Sigmoid colon (tissue), 6 donors: ENCODE measurements at regions not wholly inside any gene's neighbourhood (a gene's known extent, or its start where the extent isn't known, plus 50 kb on each side); places are given as distances from the start of the nearest gene placed in this dataset.

Source experiments
- DNase-seq: peaks from one replicate; pipeline ENCODE4 v3.0.0-alpha.2; 2019
- H3K27ac ChIP-seq, 4 donors: fragments of 200-600 bp; sonication (generic); one replicate each; pipeline ENCODE4 v1.5.1; 2016 to 2019; ENCODE audit warnings: mild to moderate bottlenecking in 1 of 4
- H3K27me3 ChIP-seq, 3 donors: fragments of 200-600 bp; sonication (generic); one replicate each; pipeline ENCODE4 v1.5.1; 2019; ENCODE audit warnings: mild to moderate bottlenecking in 1 of 3
- H3K36me3 ChIP-seq, 4 donors: fragments of 200-600 bp; sonication (generic); one replicate each; pipeline ENCODE4 v1.5.1; 2016 to 2019
- H3K4me1 ChIP-seq, 4 donors: fragments of 200-600 bp; sonication (generic); one replicate each; pipeline ENCODE4 v1.5.1; 2017 to 2019
- H3K4me3 ChIP-seq, 4 donors: fragments of 200-600 bp; sonication (generic); one replicate each; pipeline ENCODE4 v1.5.1; 2017 to 2019; ENCODE audit warnings: mild to moderate bottlenecking in 2 of 4, moderate library complexity in 1 of 4
- H3K9me3 ChIP-seq, 4 donors: fragments of 200-600 bp in 3 of 4; sonication (generic) in 3 of 4; one replicate each; pipeline versions ENCODE4 v1.5.1 to v1.6.1; 2013 to 2019
- EP300 ChIP-seq, 4 donors: sonication (generic); formaldehyde crosslinking; IDR thresholded peaks; one replicate each; pipeline ENCODE4 v1.6.1; 2017; ENCODE audit warnings: antibody characterized with exemption in 4 of 4
- POLR2A ChIP-seq, 2 donors: fragments of 450-650 bp; IDR thresholded peaks; one replicate each; pipeline ENCODE4 v1.6.1; 2016; ENCODE audit warnings: antibody characterized with exemption in 2 of 2, mild to moderate bottlenecking in 2 of 2, moderate library complexity in 2 of 2
- POLR2AphosphoS5 ChIP-seq, 4 donors: sonication (generic); formaldehyde crosslinking; IDR thresholded peaks; one replicate each; pipeline ENCODE4 v1.6.1; 2017; ENCODE audit warnings: antibody characterized with exemption in 4 of 4
- WGBS, 2 donors: extraction: QIAGEN DNeasy Blood & Tissue Kit; methylation state at CpG; one replicate each; pipeline ENCODE4 v1.1.7; 2013; 5-methylcytosine and 5-hydroxymethylcytosine counted together
- intact Hi-C: fragments of 100-400 bp; cut with DNase I; formaldehyde crosslinking; loops from one replicate; pipeline ENCODE4 v1.15.1; 2023
- TF ChIP-seq, protein P1 (sequence below), 4 experiments: fragments of 450-650 bp in 3 of 4; fragments of 200-600 bp in 1 of 4; IDR thresholded peaks; one replicate each; pipeline ENCODE4 v1.5.1; 2016 to 2019; ENCODE audit warnings: antibody characterized with exemption in 4 of 4, mild to moderate bottlenecking in 3 of 4, moderate library complexity in 2 of 4
- donor health status: healthy with polysubstance abuse.
- donor health status: healthy.

DNA sequence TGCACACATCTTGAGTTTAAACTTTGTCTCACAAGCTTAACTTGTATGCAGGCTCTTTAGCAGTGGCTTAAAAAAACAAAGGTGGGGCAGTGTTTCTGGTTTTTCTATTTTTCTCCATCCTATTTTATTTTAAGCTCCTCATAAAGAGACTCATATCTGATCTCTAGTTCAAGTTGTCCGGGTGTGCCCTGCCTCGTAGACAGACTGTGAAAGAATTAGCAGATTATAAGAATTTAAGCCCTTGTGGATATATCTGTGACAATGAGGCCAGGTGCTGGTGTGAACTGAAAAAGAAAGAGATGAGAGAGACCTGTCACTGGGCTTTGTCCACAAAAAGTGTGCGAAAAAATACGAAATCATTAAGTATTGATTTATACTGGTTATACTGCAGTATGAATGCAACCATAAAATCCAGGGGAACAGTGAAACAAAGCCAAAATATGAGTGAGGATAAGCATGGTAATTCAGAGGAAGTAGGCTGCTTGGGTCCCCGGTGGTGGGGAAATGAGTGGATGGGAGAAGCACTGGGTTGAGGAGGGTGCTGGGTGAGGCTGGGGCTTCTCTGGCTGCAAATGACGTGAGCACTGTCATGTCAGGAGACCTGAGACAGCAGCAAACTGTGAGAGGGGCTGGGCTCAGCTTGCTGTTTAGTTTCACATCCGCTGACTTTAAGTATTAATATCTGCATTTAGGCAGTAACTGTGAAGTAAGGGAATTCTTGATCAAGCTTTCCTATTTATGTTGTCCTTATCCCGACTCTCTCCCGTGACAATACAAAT lies 179.7 kb upstream of the ANKRD55 start:
- Histone ChIP-seq H3K36me3 (no peaks in the 10 kb centered on the region), H3K27ac (peak overlapping the region in 1 of 4 donors; percentile 48), H3K4me1 (peaks cover 0 to 7% (median 0%) of the 10 kb centered on the region in 4 donors)

DNA sequence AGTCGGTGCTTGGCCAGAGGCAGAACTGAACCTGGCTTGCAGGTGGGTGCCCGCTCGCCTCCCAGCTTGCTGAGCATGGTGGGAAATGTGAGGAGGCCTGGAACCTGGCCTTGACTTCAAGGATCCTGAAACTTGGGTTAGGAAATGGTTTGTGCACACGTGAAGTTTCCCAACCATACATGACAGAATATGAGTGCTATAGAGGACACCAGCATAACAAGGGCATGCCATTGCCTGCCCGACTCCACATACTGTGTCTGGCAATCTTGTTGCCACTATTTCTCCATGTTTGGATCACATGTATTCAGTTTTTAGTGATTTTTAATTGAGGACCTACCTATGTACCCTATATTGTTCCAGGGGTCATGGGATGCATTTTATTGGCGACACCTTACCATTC lies 177.6 kb upstream of the ANKRD55 start:
- H3K4me3 ChIP-seq: no peak overlapping the region
- H3K9me3 ChIP-seq: no peaks in the 10 kb centered on the region
- DNase-seq: no peak
- peaks cover 0 to 6% (median 0%) of the 10 kb centered on the region in 4 donors for H3K4me1 ChIP-seq
- H3K36me3 ChIP-seq: no peaks in the 10 kb centered on the region
- intact Hi-C loops: no loop called here
- TF ChIP-seq, protein P1, sequence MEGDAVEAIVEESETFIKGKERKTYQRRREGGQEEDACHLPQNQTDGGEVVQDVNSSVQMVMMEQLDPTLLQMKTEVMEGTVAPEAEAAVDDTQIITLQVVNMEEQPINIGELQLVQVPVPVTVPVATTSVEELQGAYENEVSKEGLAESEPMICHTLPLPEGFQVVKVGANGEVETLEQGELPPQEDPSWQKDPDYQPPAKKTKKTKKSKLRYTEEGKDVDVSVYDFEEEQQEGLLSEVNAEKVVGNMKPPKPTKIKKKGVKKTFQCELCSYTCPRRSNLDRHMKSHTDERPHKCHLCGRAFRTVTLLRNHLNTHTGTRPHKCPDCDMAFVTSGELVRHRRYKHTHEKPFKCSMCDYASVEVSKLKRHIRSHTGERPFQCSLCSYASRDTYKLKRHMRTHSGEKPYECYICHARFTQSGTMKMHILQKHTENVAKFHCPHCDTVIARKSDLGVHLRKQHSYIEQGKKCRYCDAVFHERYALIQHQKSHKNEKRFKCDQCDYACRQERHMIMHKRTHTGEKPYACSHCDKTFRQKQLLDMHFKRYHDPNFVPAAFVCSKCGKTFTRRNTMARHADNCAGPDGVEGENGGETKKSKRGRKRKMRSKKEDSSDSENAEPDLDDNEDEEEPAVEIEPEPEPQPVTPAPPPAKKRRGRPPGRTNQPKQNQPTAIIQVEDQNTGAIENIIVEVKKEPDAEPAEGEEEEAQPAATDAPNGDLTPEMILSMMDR (IDR thresholded peaks at IDR 0.05): no peak
- TF ChIP-seq POLR2AphosphoS5 (IDR thresholded peaks at IDR 0.05) (no peak), POLR2A (IDR thresholded peaks at IDR 0.05) (no peak), EP300 (IDR thresholded peaks at IDR 0.05) (no peak)
- H3K27ac ChIP-seq: no peak overlapping the region
- 91 to 94% methylated on average over 6 of the region's 6 CpGs for WGBS, 2 donors
- no peaks in the 10 kb centered on the region for H3K27me3 ChIP-seq

More for the DNA sequence above, 179.7 kb upstream of the ANKRD55 start:
- intact Hi-C loops: no loop called here
- TF ChIP-seq POLR2AphosphoS5 (IDR thresholded peaks at IDR 0.05) (peak in 1 of 4 donors; percentile 16), EP300 (IDR thresholded peaks at IDR 0.05) (no peak), POLR2A (IDR thresholded peaks at IDR 0.05) (no peak)
- TF ChIP-seq, protein P1 (IDR thresholded peaks at IDR 0.05): no peak
- 54 to 58% methylated on average over 9 of the region's 9 CpGs for WGBS, 2 donors
- Histone ChIP-seq H3K27me3 (no peaks in the 10 kb centered on the region), H3K4me3 (no peak overlapping the region), H3K9me3 (no peaks in the 10 kb centered on the region)
- peak; percentile 80 for DNase-seq

DNA sequence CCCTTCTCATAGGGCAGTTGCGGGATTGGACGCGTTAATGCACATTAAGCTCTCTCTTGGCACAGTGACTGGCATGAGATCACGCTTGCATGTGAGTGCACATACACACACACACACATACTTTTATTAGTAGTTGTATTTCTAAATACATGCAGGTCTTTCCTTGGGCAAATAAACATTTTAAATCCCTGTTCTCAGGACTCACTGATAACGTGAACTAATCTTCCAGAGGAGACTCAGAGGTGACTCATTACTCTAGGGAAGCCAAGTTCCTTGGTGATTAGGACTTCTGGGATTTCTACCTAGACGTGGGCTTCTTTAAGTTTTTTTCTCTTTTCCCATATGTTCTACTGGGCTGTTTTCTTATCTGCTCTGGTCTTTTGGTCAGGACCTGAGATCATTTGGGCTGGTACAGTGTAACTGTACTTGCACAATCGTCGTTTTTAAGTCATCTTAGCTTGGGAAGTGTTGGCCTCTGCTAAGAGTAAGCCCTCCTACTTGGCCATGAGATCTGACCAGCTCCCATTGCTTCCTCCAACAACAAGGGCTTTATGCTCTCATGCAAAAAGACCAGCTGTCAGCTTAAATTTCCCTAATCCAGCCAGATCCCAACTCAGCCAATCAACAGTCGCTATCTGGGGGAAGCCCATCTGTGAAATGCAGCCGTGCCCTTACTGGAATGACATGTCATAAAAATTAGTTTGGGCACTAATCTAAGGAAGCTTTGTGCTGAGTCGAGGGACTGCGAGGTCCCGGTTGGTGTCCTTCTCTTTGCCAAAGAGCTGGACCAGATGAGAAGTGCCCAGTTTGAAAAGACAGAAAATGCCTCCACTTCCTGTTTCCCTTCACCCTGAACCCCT lies 176.4 kb upstream of the ANKRD55 start:
- 60 to 75% methylated on average over 13 of the region's 13 CpGs for WGBS, 2 donors
- H3K4me3 ChIP-seq: no peak overlapping the region
- no peak for DNase-seq
- H3K36me3 ChIP-seq: no peaks in the 10 kb centered on the region
- intact Hi-C loops: no loop called here
- no peak overlapping the region for H3K27ac ChIP-seq
- no peaks in the 10 kb centered on the region for H3K4me1 ChIP-seq
- H3K27me3 ChIP-seq: no peaks in the 10 kb centered on the region
- no peaks in the 10 kb centered on the region for H3K9me3 ChIP-seq
- TF ChIP-seq POLR2A (IDR thresholded peaks at IDR 0.05): no peak
- TF ChIP-seq, protein P1 (IDR thresholded peaks at IDR 0.05): no peak
- TF ChIP-seq EP300 (IDR thresholded peaks at IDR 0.05): no peak
- TF ChIP-seq POLR2AphosphoS5 (IDR thresholded peaks at IDR 0.05): no peak

DNA sequence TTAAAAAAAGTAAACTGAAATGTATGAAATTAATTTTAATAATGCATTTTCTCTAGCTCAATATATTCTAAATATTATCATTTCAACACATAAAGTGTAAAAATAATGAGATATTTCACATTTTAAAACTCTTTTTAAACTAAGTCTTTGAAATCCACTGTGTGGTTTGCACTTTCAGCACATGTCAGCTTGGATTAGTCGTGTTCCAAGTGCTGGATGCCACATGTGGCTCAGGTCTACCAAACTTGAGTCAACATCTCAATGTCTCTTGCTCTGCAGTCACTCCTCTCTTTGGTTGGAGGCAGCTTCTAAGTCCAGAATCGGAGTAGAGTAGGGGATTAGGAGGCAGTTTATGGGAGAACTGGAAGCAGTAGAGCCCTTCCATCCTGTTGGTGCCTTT lies 173.7 kb upstream of the ANKRD55 start:
- no peaks in the 10 kb centered on the region for H3K4me1 ChIP-seq
- WGBS, 2 donors: 76 to 89% methylated on average over 2 of the region's 2 CpGs
- no peaks in the 10 kb centered on the region for H3K9me3 ChIP-seq

More for the DNA sequence above, 173.7 kb upstream of the ANKRD55 start:
- no peak overlapping the region for H3K4me3 ChIP-seq
- no peaks in the 10 kb centered on the region for H3K36me3 ChIP-seq
- intact Hi-C loops: no loop called here
- H3K27ac ChIP-seq: no peak overlapping the region
- TF ChIP-seq EP300 (IDR thresholded peaks at IDR 0.05): no peak
- TF ChIP-seq, protein P1 (IDR thresholded peaks at IDR 0.05): no peak
- no peak for TF ChIP-seq POLR2AphosphoS5 (IDR thresholded peaks at IDR 0.05)
- TF ChIP-seq POLR2A (IDR thresholded peaks at IDR 0.05): no peak
- no peak for DNase-seq
- no peaks in the 10 kb centered on the region for H3K27me3 ChIP-seq
